ENCODE measurements at regions not wholly inside any gene's neighbourhood (a gene's known extent, or its start where the extent isn't known, plus 50 kb on each side); places are given as distances from the start of the nearest gene placed in this dataset.
"Not testable (repeated sequence)": the region's sequence is repeated elsewhere in the genome, so short reads cannot be mapped to it uniquely, and the experiment has no call there.

DNA sequence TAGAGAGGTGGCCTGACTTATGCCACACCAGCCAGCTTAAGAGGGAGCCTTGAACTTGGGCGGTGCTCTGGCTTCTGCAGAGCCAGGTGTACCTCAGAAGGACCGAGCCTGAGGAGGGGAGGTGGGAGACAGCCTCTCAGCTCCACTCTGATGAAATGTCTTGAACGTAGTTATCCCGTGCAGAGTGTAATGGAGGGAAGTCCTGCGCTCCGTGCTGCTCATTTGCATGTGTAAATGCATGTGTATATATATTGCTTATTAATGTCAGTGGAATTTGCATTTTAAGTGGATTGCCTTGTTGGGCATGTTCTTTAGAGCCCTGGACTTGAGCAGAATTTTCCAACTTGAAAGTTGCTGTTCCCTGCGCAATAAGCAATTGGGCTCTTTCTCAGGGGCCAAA is 264.9 kb upstream of the SDK2 start:
- no peak overlapping the region for H3K27ac Mint-ChIP-seq
- ATAC-seq (ENCODE audit: low read depth): no peak
- no peaks in the 10 kb centered on the region for H3K36me3 Mint-ChIP-seq
- H3K9me3 Mint-ChIP-seq: no peaks in the 10 kb centered on the region
- no peak for DNase-seq (ENCODE audit: low spot score in 2 of 2)
- peaks cover 16% of the 10 kb centered on the region for H3K27me3 Mint-ChIP-seq
- H3K4me3 Mint-ChIP-seq: no peak overlapping the region
- no peaks in the 10 kb centered on the region for H3K4me1 Mint-ChIP-seq

DNA sequence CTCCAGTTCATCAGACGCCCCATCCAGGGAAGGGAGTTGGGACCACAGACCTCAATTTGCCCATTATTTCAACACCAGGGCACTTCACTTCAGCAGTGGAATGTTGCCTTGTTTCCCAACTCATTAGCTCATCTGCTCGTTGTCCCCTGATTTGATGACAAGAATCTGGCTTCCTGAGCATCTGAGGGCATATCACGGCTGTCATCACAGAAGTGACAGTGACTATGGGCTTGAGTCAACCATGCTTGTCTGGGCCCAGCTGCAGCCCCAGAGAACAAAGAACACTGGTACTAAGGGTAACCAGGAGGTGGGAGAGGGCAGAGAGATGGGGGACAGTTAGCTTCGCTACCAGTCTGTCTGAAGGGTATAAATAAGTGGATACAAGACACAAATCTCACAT is 266.0 kb upstream of the SDK2 start:
- Mint-ChIP-seq H3K9me3 (peaks cover 3% of the 10 kb centered on the region), H3K27ac (no peak overlapping the region), H3K36me3 (no peaks in the 10 kb centered on the region), H3K27me3 (peaks cover 21% of the 10 kb centered on the region), H3K4me1 (no peaks in the 10 kb centered on the region), H3K4me3 (no peak overlapping the region)
- ATAC-seq (ENCODE audit: low read depth) (no peak), DNase-seq (ENCODE audit: low spot score in 2 of 2) (no peak)

GRCh38 chr17:73910821-73911515 is 266.7 kb upstream of the SDK2 start:
- H3K4me3 Mint-ChIP-seq: no peak overlapping the region
- peaks cover 5% of the 10 kb centered on the region for H3K9me3 Mint-ChIP-seq
- no peaks in the 10 kb centered on the region for H3K36me3 Mint-ChIP-seq
- H3K27ac Mint-ChIP-seq: no peak overlapping the region
- no peaks in the 10 kb centered on the region for H3K4me1 Mint-ChIP-seq
- ATAC-seq (ENCODE audit: low read depth) (no peak), DNase-seq (ENCODE audit: low spot score in 2 of 2) (no peak)
- peaks cover 20% of the 10 kb centered on the region for H3K27me3 Mint-ChIP-seq

- Mint-ChIP-seq H3K9me3 (peaks cover 5% of the 10 kb centered on the region), H3K4me1 (no peaks in the 10 kb centered on the region), H3K36me3 (no peaks in the 10 kb centered on the region), H3K27me3 (peaks cover 20% of the 10 kb centered on the region), H3K4me3 (no peak overlapping the region), H3K27ac (no peak overlapping the region)
- ATAC-seq (ENCODE audit: low read depth): no peak
- DNase-seq (ENCODE audit: low spot score in 2 of 2): no peak
Measured at GRCh38 chr17:73911726-73912372, 267.6 kb upstream of the SDK2 start.

- Mint-ChIP-seq H3K27ac (no peak overlapping the region), H3K27me3 (peaks cover 21% of the 10 kb centered on the region), H3K9me3 (peaks cover 5% of the 10 kb centered on the region), H3K4me3 (no peak overlapping the region), H3K36me3 (no peaks in the 10 kb centered on the region), H3K4me1 (no peaks in the 10 kb centered on the region)
- DNase-seq (ENCODE audit: low spot score in 2 of 2) (no peak), ATAC-seq (ENCODE audit: low read depth) (no peak)
Measured at GRCh38 chr17:73912373-73912746, 268.1 kb upstream of the SDK2 start.

GRCh38 chr17:73914536-73915274 is 270.5 kb upstream of the SDK2 start:
- peaks cover 16% of the 10 kb centered on the region for H3K27me3 Mint-ChIP-seq
- DNase-seq (ENCODE audit: low spot score in 2 of 2): no peak
- H3K27ac Mint-ChIP-seq: no peak overlapping the region
- H3K9me3 Mint-ChIP-seq: peaks cover 6% of the 10 kb centered on the region
- H3K36me3 Mint-ChIP-seq: no peaks in the 10 kb centered on the region
- no peaks in the 10 kb centered on the region for H3K4me1 Mint-ChIP-seq
- H3K4me3 Mint-ChIP-seq: no peak overlapping the region
- no peak for ATAC-seq (ENCODE audit: low read depth)

DNA sequence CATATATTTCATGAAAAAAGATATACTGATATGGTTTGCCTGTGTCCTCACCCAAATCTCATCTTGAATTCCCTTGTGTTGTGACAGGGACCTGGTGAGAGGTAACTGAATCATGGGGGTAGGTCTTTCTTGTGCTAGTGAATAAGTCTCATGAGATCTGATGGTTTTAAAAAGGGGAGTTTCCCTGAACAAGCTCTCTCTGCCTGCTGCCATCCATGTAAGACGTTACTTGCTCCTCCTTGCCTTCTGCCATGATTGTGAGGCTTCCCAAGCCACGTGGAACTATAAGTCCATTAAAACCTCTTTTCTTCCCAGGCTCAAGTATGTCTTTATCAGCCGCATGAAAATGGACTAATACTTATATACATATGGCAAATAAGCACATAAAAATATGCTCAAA is 274.8 kb upstream of the SDK2 start:
- H3K4me1 Mint-ChIP-seq; H3K9me3 Mint-ChIP-seq; DNase-seq (ENCODE audit: low spot score in 2 of 2); H3K27ac Mint-ChIP-seq; ATAC-seq (ENCODE audit: low read depth); H3K4me3 Mint-ChIP-seq; H3K36me3 Mint-ChIP-seq: not testable (repeated sequence)
- H3K27me3 Mint-ChIP-seq: peaks cover 10% of the 10 kb centered on the region

GRCh38 chr17:73921306-73921705 is 277.1 kb upstream of the SDK2 start:
- no peak for ATAC-seq (ENCODE audit: low read depth)
- Mint-ChIP-seq H3K27me3 (peaks cover 6% of the 10 kb centered on the region), H3K27ac (no peak overlapping the region)

DNA sequence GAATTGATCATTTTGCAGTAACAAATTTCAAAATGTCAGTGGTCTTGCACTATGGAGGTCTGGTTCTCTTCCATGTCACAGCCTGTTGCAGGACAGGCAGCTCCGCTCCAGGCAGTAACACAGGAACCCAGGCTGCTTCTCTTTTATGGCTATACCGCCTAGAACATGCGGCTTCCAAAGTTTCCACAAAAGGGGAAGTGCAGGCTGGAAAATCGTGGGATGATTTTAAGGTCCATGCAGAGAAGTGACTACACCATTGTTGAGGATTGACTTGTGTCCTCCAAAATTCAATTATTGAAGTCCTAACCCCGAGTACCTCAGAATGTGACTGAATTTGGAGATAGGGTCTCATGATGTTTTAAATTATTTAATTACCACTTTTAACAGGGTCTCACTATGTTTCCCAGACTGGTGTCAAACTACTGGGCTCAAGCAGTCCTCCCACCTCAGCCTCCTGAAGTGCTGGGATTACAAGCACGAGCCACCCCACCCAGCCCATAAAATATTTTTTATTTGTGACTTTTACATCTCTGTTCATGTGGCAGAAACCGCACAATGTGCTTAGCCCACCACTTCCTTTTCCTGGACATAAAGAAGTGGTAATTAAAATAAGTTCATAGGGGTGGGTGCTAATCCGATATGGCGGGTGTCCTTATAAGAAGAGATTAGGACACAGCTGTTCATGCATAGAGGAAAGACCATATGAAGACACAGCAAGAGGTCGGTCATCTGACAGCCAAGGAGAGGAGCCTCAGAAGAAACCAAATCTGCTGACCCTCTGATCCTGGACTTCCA is 279.2 kb upstream of the RPL38 start:
- no peaks in the 10 kb centered on the region for H3K4me1 Mint-ChIP-seq
- peaks cover 10% of the 10 kb centered on the region for H3K27me3 Mint-ChIP-seq
- no peaks in the 10 kb centered on the region for H3K36me3 Mint-ChIP-seq
- ATAC-seq (ENCODE audit: low read depth): no peak
- DNase-seq (ENCODE audit: low spot score in 2 of 2): no peak
- H3K9me3 Mint-ChIP-seq: peaks cover 11% of the 10 kb centered on the region
- H3K27ac Mint-ChIP-seq: no peak overlapping the region
- H3K4me3 Mint-ChIP-seq: no peak overlapping the region

More at GRCh38 chr17:73921306-73921705, 277.1 kb upstream of the SDK2 start:
- Mint-ChIP-seq H3K36me3 (no peaks in the 10 kb centered on the region), H3K4me1 (no peaks in the 10 kb centered on the region), H3K9me3 (peaks cover 4% of the 10 kb centered on the region), H3K4me3 (no peak overlapping the region)
- no peak for DNase-seq (ENCODE audit: low spot score in 2 of 2)

DNA sequence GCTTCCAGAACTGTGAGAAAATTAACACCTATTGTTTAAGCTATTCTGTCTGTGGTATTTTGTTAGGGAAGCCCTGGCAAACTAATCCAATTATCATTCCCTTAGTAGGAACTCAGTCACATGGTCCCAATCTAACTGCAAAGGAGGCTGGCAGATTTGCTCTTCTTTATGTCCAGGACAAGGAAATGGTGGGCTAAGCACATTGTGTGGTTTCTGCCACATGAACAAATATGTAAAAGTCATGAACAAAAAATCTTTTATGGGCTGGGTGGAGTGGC is 278.6 kb upstream of the RPL38 start:
- no peak overlapping the region for H3K27ac Mint-ChIP-seq
- ATAC-seq (ENCODE audit: low read depth) (no peak), DNase-seq (ENCODE audit: low spot score in 2 of 2) (no peak)
- H3K27me3 Mint-ChIP-seq: peaks cover 10% of the 10 kb centered on the region
- H3K36me3 Mint-ChIP-seq: no peaks in the 10 kb centered on the region
- H3K4me3 Mint-ChIP-seq: no peak overlapping the region
- peaks cover 11% of the 10 kb centered on the region for H3K9me3 Mint-ChIP-seq
- no peaks in the 10 kb centered on the region for H3K4me1 Mint-ChIP-seq

- H3K27ac Mint-ChIP-seq: no peak overlapping the region
- H3K36me3 Mint-ChIP-seq: no peaks in the 10 kb centered on the region
- H3K9me3 Mint-ChIP-seq: peaks cover 8% of the 10 kb centered on the region
- H3K4me1 Mint-ChIP-seq: no peaks in the 10 kb centered on the region
- H3K27me3 Mint-ChIP-seq: peaks cover 9% of the 10 kb centered on the region
- no peak overlapping the region for H3K4me3 Mint-ChIP-seq
- ATAC-seq (ENCODE audit: low read depth): no peak
- no peak for DNase-seq (ENCODE audit: low spot score in 2 of 2)
Measured at GRCh38 chr17:73929860-73930430, 273.5 kb upstream of the RPL38 start.

GRCh38 chr17:73932216-73932749 is 271.2 kb upstream of the RPL38 start:
- Mint-ChIP-seq H3K4me3 (no peak overlapping the region), H3K27me3 (peaks cover 11% of the 10 kb centered on the region), H3K36me3 (no peaks in the 10 kb centered on the region), H3K27ac (no peak overlapping the region), H3K4me1 (no peaks in the 10 kb centered on the region), H3K9me3 (peaks cover 4% of the 10 kb centered on the region)
- DNase-seq (ENCODE audit: low spot score in 2 of 2) (no peak), ATAC-seq (ENCODE audit: low read depth) (no peak)

- peaks cover 16% of the 10 kb centered on the region for H3K27me3 Mint-ChIP-seq
- no peaks in the 10 kb centered on the region for H3K4me1 Mint-ChIP-seq
- H3K36me3 Mint-ChIP-seq: no peaks in the 10 kb centered on the region
- H3K27ac Mint-ChIP-seq: no peak overlapping the region
- DNase-seq (ENCODE audit: low spot score in 2 of 2) (no peak), ATAC-seq (ENCODE audit: low read depth) (no peak)
- H3K9me3 Mint-ChIP-seq: peaks cover 2% of the 10 kb centered on the region
- no peak overlapping the region for H3K4me3 Mint-ChIP-seq
Measured at GRCh38 chr17:73933164-73933766, 270.2 kb upstream of the RPL38 start.
